Fibroblast of lung (primary cell): ENCODE measurements at regions not wholly inside any gene's neighbourhood (a gene's known extent, or its start where the extent isn't known, plus 50 kb on each side); places are given as distances from the start of the nearest gene placed in this dataset.

ENCODE experiments used
- DNase-seq, 2 donors: peaks; one replicate each; pipeline versions ENCODE4 v3.0.0 to v3.0.0-alpha.2; 2010; ENCODE audit warnings: low read depth in 2 of 2
- H2AFZ ChIP-seq: 2 replicates; pipeline ENCODE4 v1.5.1; 2012; ENCODE audit warnings: low read length, control low read depth, inconsistent platforms
- H3K27ac ChIP-seq: 2 replicates; pipeline ENCODE4 v1.5.1; 2011; ENCODE audit warnings: low read length, control low read depth; ENCODE audit not compliant: insufficient read depth
- H3K27me3 ChIP-seq: 2 replicates; pipeline ENCODE4 v1.5.1; 2011; ENCODE audit warnings: mild to moderate bottlenecking, low read length; ENCODE audit not compliant: control insufficient read depth, insufficient read depth
- H3K36me3 ChIP-seq: 2 replicates; pipeline ENCODE4 v1.5.1; 2011; ENCODE audit warnings: low read length; ENCODE audit not compliant: control insufficient read depth, insufficient read depth
- H3K4me1 ChIP-seq: 2 replicates; pipeline ENCODE4 v1.5.1; 2011; ENCODE audit warnings: low read length; ENCODE audit not compliant: control insufficient read depth, insufficient read depth; ENCODE audit errors: extremely low read depth
- H3K4me2 ChIP-seq: 2 replicates; pipeline ENCODE4 v1.5.1; 2011; ENCODE audit warnings: low read length, control low read depth; ENCODE audit not compliant: insufficient read depth; ENCODE audit errors: extremely low read depth
- H3K4me3 ChIP-seq, 4 experiments: fragments of 200-600 bp in 1 of 4; sonication (generic) in 1 of 4; replicated peaks in 1 of 4; 2 replicates each; pipeline ENCODE4 v1.5.1; 2011 to 2016; ENCODE audit warnings: low read length in 4 of 4, low read depth in 3 of 4, mild to moderate bottlenecking in 3 of 4, control low read depth in 2 of 4, inconsistent platforms in 1 of 4, mixed read lengths in 1 of 4; ENCODE audit not compliant: insufficient read depth in 1 of 4; ENCODE audit errors: control extremely low read depth in 1 of 4
- H3K79me2 ChIP-seq: 2 replicates; pipeline ENCODE4 v1.5.1; 2012; ENCODE audit warnings: mild to moderate bottlenecking, low read length, inconsistent platforms; ENCODE audit not compliant: control insufficient read depth, insufficient read depth
- H3K9ac ChIP-seq: 2 replicates; pipeline ENCODE4 v1.5.1; 2011; ENCODE audit warnings: mild to moderate bottlenecking, low read length, control low read depth; ENCODE audit not compliant: insufficient read depth
- H3K9me3 ChIP-seq: 2 replicates; pipeline ENCODE4 v1.5.1; 2012; ENCODE audit warnings: low read depth, low read length; ENCODE audit not compliant: control insufficient read depth, insufficient read depth
- H4K20me1 ChIP-seq: 2 replicates; pipeline ENCODE4 v1.5.1; 2011; ENCODE audit warnings: low read length; ENCODE audit not compliant: control insufficient read depth, insufficient read depth; ENCODE audit errors: extremely low read depth
- CTCF ChIP-seq, 2 donors: IDR thresholded peaks in 1 of 2; conservative IDR thresholded peaks in 1 of 2; 1 replicate in 1 of 2; 2 replicates in 1 of 2; pipeline ENCODE4 v1.5.1; 2011 to 2012; ENCODE audit warnings: low read length in 2 of 2, control low read depth in 1 of 2, inconsistent platforms in 1 of 2, low read depth in 1 of 2, mild to moderate bottlenecking in 1 of 2
- EZH2 ChIP-seq: IDR thresholded peaks from 2 replicates; pipeline ENCODE4 v1.5.1; 2012; ENCODE audit warnings: low read length, control low read depth, mild to moderate bottlenecking; ENCODE audit errors: missing control alignments

- no peak for TF ChIP-seq CTCF (conservative IDR thresholded peaks at IDR 0.05 in 1 of 2, IDR thresholded peaks at IDR 0.05 in 1 of 2; ENCODE audit: low read depth in 1 of 2, low read length in 2 of 2)
- TF ChIP-seq EZH2: no peak
- Histone ChIP-seq H3K9me3 (no peaks in the 10 kb centered on the region), H3K4me3 (no peak overlapping the region), H3K9ac (no peak overlapping the region), H4K20me1 (no peaks in the 10 kb centered on the region), H3K36me3 (no peaks in the 10 kb centered on the region), H3K27ac (no peak overlapping the region), H3K27me3 (no peaks in the 10 kb centered on the region), H3K4me1 (no peaks in the 10 kb centered on the region), H3K79me2 (no peaks in the 10 kb centered on the region), H3K4me2 (no peak overlapping the region), H2AFZ (no peak overlapping the region)
- DNase-seq: no peak
Observed at GRCh38 chr12:91651728-91652127, 469.1 kb upstream of the DCN start.

GRCh38 chr12:91643763-91644162 lies 461.1 kb upstream of the DCN start:
- no peak for TF ChIP-seq CTCF (conservative IDR thresholded peaks at IDR 0.05 in 1 of 2, IDR thresholded peaks at IDR 0.05 in 1 of 2; ENCODE audit: low read depth in 1 of 2, low read length in 2 of 2)
- no peak for TF ChIP-seq EZH2
- no peaks in the 10 kb centered on the region for H3K9me3 ChIP-seq
- H3K27ac ChIP-seq: no peak overlapping the region
- no peak overlapping the region for H2AFZ ChIP-seq
- DNase-seq: no peak
- H3K4me3 ChIP-seq: no peak overlapping the region
- H3K4me2 ChIP-seq: no peak overlapping the region
- no peaks in the 10 kb centered on the region for H4K20me1 ChIP-seq
- no peaks in the 10 kb centered on the region for H3K36me3 ChIP-seq
- H3K27me3 ChIP-seq: no peaks in the 10 kb centered on the region
- H3K9ac ChIP-seq: no peak overlapping the region
- H3K4me1 ChIP-seq: no peaks in the 10 kb centered on the region
- H3K79me2 ChIP-seq: no peaks in the 10 kb centered on the region

GRCh38 chr12:91640021-91640420 lies 457.4 kb upstream of the DCN start:
- no peak for DNase-seq
- H3K9me3 ChIP-seq: no peaks in the 10 kb centered on the region
- no peaks in the 10 kb centered on the region for H3K36me3 ChIP-seq
- no peak overlapping the region for H3K4me2 ChIP-seq
- no peak overlapping the region for H2AFZ ChIP-seq
- H3K4me3 ChIP-seq: no peak overlapping the region
- no peak overlapping the region for H3K9ac ChIP-seq
- H4K20me1 ChIP-seq: no peaks in the 10 kb centered on the region
- no peaks in the 10 kb centered on the region for H3K27me3 ChIP-seq
- no peaks in the 10 kb centered on the region for H3K79me2 ChIP-seq
- no peaks in the 10 kb centered on the region for H3K4me1 ChIP-seq
- TF ChIP-seq CTCF (conservative IDR thresholded peaks at IDR 0.05 in 1 of 2, IDR thresholded peaks at IDR 0.05 in 1 of 2; ENCODE audit: low read depth in 1 of 2, low read length in 2 of 2) (no peak), EZH2 (no peak)
- H3K27ac ChIP-seq: no peak overlapping the region
